Ureter (tissue), 1 donor: ENCODE measurements at regions not wholly inside any gene's neighbourhood (a gene's known extent, or its start where the extent isn't known, plus 50 kb on each side); places are given as distances from the start of the nearest gene placed in this dataset.
A peak's percentile ranks its signal among the peaks of the same experiment; 100 is the strongest.

ENCODE experiments used
- DNase-seq: peaks from one replicate; pipeline ENCODE4 v3.0.0-alpha.2; 2020; ENCODE audit warnings: low spot score
- donor health status: DM: yes; HTN: yes; CAD: no.

DNA sequence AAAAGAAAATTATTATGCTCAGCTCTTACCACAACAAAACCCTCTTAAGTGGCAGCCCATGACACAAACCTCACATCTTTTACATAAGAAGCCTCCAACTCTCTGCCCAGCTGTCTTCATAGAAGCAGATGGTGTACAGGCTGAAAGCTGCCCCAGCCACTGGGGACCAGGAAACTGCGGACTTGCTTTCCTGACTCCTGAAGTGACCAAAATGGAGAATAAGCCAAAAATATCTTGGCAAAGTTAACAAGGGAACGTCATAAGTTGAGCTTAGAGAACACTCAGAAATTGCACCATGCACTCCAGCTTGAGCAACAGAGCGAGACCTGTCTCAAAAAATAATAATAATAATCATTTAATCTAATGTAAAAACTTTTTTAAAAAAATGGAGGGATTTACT is 160.3 kb upstream of the CDYL start:
- no peak for DNase-seq

DNA sequence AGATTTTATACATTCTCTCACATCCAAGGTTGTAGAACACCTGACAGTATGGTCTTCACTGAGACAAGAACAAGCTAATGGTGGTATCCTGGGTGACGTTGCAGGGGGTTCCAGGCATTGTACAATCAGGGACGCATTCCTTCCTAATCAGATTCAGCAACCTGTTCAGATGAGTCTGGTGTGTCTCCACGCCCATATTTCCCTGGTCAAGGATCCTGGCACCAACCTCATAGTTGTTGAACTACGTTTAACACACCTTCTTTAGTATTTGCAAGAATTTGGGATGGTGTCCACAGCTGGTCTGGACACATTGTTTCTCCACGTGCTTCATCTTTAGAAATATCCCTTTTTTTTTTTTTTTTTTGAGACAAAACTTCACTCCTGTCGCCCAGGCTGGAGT is 161.0 kb upstream of the CDYL start:
- no peak for DNase-seq

DNA sequence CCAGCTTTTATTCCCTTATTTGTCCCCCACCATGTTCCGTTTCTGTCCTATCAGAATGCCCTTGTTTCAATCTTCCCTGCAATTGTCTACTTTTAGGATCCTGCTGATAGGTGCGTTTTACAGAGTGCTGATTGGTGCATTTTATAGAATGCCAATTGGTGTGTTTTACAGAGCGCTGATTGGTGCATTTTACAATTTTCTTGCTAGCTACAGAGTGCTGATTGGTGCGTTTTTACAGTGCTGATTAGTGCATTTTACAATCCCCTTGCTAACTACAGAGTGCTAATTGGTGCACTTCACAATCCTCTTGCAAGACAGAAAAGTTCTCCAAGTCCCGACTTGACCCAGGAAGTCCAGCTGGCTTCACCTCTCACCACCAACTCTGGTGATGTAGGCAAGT is 161.6 kb upstream of the CDYL start:
- DNase-seq = no peak

DNA sequence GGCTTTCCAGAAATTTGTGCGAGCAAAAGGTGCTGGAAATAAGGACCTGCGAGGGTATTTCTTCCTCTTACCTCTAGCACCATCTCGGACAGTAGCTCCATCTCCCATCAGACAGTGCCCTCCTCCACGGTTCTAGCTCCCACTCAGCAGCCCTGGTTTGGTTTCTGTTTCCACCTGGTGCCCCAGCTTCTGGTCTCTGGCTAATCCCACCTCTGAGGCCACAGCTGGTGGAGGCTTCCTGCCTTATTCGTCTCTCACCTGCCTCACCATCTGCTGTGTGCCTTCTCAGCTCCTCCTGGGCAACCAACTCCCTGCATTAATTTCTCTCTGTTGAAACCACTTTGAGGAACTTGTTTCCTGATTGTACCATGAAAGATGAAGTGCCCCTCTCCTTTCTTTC is 162.4 kb upstream of the CDYL start:
- DNase-seq = no peak

DNA sequence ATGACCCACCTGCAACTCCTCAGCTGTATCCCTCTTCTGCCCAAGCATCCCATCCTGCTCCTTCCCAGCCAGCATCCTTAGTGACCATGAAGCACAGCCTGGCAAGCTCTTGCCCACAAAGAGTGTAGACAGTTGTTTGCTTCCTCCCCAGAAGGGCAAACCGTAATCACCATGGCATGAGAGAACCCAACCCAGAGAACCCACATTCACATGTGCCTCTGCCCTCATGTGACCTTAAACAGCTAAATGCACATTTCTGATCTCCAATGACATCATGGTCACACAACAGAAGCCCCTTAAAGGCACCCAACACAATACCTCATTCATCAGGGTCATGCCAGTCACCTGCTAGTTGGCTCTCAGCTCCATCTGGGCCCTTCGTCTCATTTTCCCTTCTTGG is 162.8 kb upstream of the CDYL start:
- DNase-seq = no peak

DNA sequence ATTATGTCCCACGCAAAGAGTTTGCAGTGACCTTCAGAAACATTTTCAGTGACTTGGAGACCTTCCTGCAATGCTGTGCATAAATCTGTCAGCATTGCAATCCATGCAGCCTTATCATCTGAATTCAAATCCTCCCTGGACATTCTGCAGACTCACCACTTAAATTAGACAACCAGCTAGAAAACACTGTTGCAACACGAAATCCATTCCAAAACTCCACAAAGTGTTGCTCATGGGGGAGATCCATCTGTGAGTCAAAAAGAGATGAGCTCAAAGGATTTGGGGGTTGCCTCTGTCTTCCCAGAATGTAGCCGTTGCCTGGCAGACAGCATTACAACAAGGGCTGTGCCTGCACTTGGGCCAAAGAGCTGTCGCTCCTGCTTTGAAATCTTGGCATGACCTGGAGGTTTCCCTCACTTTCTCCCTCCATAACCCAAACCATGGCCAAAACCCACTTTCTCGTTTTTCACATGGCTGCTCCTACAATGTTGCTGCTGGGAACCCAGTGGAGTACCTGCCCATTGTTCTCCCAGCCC is 163.5 kb upstream of the CDYL start:
- DNase-seq = no peak

DNA sequence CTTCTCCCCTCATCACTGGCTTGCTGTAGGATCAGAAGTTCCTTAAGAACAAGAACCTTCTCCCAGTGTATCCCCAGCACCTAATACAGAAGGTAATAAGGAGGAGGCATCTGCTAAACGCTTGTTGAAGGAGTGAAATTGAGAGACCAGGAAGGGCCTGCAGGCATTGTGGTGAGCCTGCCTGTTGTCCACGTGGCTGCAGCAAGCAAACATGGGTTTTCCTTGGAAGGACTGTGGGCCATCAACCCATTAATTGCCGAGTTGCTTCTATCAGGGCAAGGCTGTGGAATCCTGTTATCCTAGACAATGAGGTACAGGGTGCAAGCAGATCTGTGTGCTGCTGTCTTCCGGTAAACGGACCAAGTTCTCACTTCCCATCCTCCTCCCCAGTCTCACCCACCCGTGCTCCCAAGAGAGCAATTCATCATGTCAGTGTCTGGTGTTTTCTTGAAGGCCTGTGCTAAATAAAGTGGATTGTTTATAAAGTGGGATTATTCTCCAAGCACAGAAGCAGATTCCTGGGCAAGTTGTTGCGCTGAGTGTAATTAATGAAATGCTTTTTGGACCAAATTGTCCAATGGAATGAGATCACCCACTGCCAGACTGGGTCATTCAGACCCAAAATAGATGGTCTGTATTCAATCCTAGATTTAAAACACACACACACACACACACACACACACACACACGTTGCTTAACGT is 164.6 kb upstream of the CDYL start:
- DNase-seq = no peak

DNA sequence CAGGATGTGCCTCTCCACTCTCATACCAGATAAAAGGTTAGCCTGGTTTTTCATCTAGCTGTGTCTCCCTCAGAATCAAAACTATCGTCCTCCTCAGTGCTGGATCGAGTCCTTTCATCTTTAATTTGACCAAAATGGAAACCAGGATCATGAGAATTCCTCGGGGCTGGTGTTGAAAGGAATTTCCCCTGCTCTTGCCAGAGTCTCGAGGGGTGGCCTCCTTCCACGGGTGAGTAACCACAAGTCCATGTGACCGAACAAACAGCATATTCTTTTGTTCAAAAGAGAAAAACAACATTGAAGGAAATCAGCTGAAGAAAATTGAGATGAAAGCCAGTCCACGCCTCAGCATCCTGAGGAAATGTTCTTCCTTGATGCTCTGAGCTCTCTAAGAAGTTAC is 165.9 kb upstream of the CDYL start:
- DNase-seq = no peak

DNA sequence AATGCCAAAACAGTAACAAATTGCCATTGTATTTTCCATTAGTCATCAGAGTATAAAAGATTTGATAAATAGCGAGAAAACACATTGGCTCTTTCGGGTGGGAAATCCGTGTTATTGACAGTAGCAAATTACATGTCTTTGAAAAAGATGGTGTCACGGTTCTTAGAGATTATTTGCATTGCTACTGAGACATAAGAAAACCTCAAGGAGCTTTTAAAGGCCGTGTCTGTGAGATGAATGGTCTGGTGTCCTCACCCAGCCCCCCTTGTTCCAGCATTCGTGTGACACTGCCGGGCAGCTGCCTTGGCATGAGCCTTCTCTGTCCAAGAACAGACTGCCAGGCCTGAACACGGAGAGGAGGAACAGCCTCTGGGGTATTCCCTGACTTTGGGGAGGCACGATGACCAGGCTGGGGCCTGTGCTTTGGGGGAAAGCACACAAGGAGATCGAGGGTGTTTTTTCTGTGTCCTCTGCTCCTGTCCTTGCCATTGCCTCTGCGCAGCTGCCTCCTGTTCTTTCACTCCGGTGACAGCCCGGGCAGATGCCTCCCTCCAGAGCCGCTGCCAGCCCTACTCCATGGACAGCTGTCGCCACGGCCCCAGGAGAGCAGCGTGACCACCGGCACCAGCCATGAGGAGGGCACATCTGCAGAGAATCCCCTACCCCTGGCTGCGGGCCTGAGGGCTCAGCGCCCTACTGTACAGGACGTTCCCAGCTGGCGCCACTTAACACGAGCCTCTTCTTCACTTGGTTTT is 167.7 kb upstream of the CDYL start:
- no peak for DNase-seq

DNA sequence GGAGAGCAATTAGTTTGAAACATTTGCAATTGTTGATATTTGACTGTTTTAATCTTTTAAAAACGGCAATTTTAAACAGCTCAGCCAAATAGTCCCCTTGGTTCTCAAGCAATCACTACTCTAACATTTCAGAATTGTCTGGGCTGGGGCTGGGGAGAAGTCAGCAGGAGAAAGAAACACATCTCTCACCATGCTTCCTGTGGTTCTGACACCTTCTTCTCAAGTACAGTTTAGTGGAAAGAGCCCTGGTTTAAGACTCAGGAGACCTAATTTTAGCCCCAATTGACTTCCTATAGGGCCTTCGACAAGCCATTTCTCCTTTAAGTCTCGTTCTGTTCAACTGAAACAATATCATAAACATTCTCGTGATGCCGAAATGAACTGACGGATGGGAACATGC is 168.4 kb upstream of the CDYL start:
- no peak for DNase-seq

DNA sequence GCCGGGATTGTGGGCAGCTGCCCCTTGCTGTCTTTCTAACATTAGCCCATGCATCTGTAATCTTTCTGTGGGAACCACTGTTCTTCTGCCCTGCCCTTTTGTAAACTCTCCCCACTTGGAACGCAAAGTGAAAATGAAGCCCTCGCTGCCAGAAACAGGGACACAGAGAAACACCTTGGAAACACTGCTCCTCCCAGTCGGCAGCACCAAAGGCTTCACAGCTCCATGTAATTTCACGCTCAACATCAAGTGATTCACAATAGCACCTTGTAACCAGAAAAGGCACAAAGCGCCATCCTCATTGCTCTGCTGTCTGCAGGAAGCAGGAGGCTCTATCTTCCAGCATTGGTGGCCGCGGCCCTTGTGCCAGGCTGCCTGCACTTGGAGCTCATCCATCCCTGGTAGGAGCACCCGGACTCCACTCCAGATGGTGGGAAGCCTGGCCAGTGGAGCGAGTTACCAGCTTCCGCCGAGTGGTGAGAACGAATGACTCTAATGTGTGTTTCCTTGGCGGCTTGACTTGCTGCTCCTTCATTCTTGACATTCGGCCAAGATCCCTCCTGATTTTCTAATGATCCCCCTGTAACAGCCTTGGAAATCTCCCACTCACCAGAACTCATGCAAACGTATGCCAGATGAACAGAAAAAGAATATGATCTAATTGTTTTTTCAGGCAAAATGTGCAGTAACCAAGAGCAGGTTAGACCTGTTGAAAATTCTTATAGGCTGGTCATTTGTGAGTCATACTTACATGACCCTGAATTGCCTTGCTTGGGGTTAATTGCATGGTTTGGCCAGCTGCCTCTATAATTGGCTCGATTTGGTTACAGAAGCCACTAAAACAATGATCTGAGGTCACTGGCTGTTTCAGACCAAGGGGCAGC is 169.1 kb upstream of the CDYL start:
- DNase-seq = peak; percentile 49

DNA sequence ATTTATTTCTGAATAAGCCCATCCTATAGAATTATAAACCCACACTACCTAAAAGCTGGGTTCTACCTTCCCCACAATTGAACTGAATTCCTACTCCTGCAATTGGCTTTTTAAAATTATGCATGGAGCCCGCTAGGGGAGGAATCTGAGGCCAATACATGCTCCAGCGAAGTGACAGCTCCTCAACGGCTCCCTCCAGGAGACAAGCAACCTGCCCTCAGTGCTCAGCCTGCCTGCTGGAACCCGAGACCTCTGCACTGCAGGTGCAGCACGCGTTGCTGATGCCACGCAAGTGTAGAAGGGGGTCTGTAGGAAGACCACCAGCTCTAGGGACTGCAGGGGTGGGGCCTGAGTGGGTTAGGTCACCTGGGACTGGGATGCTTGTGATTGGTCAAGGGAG is 170.2 kb upstream of the CDYL start:
- no peak for DNase-seq

DNA sequence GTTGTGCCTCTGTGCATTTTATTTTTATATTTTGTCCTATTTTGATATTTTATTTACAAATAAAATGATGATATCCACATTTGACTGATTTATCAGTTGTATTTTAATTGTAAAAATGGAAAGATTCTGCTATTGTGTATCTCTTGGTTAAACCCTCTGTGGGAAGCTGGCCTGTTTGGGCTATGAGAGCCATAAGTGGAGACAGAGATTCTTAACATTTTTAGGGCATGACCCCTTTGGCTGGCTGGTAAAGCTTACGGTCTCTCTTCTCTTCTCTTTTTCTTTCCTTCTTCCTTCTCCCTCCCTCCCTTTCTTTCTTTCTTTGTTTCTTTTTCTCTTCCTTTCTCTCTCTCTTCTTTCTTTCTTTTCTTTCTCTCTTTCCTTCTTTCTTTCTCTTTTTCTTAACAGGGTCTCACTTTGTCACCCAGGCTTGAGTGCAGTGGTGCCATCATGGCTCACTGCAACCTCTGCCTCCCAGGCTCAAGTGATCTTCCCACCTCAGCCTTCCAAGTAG is 172.3 kb upstream of the CDYL start:
- DNase-seq = no peak

DNA sequence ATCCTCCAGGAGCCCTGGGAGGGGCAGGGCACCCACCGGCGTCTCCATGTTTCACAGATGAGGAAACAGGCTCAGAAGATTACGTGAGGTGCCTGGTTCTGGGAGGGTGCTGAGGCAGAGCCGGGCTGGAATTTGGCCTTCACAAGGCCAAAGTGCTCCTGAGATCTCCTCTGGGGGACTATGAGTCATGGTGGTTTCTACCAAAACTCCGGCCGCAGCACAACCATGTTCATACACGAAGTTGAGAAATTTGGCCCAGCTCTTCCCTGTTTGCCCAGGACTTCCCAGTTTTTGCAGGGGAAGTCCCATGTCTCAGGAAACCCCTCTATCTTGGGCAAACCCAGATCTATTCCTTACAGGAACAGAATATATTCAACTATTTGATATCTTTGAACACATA is 172.9 kb upstream of the CDYL start:
- no peak for DNase-seq

DNA sequence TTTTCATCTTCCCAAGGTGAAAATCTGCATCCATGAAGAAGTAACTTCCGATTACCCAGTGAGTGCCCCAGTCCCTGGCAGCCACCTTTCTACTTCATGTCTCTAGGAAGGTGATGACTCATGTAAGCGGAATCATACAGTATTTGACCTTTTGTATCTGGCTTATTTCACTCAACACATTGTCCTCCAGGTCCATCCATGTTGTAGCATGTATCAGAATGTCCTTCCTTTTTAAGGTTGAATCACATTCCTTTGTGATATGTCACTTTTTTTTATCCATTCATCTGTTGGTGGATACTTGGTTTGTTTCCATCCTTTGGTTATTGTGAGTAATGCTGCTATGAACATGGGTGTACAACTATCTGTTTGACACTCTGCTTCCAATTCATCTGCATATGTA is 176.3 kb upstream of the CDYL start:
- no peak for DNase-seq

DNA sequence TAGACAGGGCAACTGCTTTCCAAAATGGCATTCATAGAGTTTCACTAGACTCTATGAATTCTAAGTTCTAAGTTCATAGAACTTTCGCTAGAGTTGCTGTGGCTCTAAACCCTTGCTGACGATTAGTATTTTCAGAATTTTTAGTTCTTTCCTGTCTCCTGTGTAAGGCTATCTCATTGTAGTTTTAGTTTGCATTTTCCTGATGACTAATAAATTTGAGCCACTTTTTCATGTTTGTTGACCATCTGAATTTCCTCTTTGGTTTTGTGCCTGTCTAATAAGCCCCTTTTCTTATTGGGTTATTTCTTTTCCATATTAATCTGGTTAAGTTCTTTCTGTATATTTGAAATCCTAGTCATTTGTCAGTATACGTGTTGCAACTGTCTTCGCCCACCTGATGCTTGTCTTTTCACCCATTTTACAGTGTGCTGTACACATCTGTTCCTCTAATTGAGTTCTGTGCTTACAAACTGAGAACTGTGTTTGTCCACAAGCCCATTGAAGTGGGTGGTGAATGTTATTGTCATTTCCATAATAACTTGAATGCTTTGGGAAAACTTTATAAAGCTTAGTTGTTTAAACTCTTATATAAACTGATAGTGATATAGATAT is 177.7 kb upstream of the CDYL start:
- no peak for DNase-seq

DNA sequence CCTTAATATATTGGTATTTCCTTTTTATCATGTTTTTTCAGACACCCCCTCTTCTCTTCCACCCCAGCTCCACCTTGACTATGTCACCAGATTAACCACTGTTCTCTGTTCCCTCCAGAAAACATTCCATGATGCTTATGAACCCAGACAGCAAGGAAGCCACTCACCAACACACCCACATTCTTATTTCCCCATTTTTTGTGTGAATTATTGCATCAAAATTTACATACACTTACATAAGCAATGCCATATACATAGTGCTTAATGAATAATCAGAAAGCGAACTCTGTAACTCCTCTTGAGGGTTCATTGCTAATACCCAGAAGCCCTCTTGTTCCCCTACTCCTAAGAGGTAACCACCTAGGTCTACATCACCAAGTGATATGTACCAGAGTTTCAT is 182.3 kb upstream of the CDYL start:
- no peak for DNase-seq

DNA sequence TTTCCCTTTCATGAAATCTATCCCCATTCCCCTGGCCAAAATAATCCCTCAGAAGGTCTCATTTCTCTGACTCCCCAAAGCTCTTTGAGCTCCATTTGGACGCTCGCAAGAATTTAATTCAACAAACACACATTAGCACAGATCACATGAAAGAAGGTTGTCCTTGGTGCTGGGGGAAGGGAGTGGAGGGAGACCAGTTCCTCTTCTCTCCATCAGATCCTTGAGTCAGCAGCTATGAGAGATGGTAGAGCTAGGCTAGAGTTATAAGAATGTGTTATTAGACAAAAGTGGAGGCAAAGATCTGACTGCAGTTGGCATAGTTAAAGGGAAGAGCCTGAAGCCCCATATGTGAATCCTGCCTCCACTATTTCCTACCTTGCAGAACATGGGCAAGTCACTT is 184.2 kb upstream of the CDYL start:
- DNase-seq = no peak

DNA sequence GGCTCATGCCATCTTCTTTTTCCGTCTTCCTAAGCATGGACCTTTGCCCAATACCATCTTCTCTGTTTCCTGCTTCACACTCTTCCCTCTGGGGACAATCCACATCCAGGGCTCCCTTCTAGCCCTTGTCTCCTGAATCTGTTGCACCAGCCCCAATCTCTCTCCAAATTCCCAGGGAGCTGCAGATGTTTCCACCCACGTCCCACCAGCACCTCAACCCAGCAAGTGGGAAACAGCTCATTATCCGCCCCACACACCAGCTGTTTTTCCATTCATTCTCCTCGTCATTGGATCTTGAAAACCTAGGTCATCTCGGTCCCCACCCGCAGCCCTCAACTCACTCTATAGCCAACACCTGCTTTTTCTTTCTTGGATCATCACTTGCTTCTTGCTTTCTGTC is 185.0 kb upstream of the CDYL start:
- DNase-seq = no peak

DNA sequence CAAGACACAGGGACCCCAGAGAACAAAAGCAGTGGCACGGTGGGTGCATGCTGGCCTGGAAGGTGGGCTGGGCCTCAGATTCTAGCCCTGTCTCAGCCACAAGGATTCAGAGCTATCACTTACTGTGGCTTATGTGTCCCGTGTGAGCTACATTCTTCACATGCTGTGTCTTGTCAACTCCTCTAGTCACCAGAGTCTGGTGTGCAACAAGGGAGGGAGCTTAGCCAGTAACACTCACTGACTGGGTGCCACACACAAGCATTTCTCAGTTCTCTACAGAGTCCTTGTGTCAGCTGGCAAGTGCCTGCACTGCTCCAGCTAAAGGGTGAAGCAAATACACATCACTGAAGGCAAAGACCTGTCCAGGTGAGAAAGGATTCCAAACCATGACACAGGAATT is 186.9 kb upstream of the CDYL start:
- no peak for DNase-seq

DNA sequence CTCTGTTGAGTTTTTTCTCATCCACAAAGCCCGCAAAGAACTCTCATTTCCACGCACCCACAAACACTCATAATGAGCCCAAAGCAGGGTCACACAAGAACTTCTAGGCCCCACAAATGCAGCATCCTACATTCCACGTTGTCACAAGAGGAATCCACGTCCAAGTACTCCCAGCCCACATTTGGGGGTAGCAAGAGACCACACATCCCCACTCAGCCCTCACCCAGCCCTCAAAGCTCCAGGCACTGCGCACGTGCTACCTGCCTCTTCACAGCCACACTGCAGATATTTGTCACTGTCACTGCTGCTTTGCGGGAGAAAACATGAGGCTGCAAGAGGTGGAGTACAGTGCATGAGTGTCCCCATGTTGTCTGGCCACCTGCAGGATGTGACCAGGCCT is 187.6 kb upstream of the CDYL start:
- DNase-seq = no peak

DNA sequence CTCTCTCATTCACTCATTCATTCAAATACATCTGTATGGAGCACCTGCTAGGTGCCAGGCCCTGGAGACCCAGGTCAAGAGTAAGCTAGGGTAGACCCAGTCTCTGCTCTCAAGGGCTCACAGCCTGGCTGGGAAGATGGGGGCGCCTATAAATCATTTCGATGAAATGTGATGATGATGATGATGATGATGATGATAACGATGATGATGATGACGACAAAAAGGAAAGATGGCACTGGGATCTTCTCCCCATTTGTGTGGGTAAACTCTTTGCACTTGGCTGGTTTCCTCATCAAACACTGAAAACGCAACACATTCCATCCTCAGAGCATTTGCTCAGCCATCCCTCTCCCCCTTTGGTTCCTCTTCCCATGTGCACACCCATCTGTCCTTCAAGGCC is 188.0 kb upstream of the CDYL start:
- DNase-seq = no peak
